Erythroblast (primary cell): ENCODE measurements at regions not wholly inside any gene's neighbourhood (a gene's known extent, or its start where the extent isn't known, plus 50 kb on each side); places are given as distances from the start of the nearest gene placed in this dataset.

Source experiments
- GATA1 ChIP-seq: IDR thresholded peaks from 2 replicates; pipeline ENCODE4 v1.6.1; 2011; ENCODE audit warnings: low read depth, mild to moderate bottlenecking, control low read depth, low read length, moderate library complexity
- POLR2A ChIP-seq: IDR thresholded peaks from 2 replicates; pipeline ENCODE4 v1.6.1; 2011; ENCODE audit warnings: mild to moderate bottlenecking, low read length

- no peak for TF ChIP-seq POLR2A
- TF ChIP-seq GATA1, result no peak
Measured at GRCh38 chr1:185666582-185666981, 67.6 kb upstream of the HMCN1 start.
